Fibroblast of the aortic adventitia (primary cell): ENCODE measurements at regions not wholly inside any gene's neighbourhood (a gene's known extent, or its start where the extent isn't known, plus 50 kb on each side); places are given as distances from the start of the nearest gene placed in this dataset.

Source experiments
- DNase-seq: peaks from one replicate; pipeline ENCODE4 v3.0.0-alpha.2; 2010; ENCODE audit warnings: low read depth
- H3K4me3 ChIP-seq: 2 replicates; pipeline ENCODE4 v1.5.1; 2011; ENCODE audit warnings: low read depth, mild to moderate bottlenecking, control low read depth, low read length, moderate library complexity
- TF ChIP-seq, protein P1 (sequence below): IDR thresholded peaks from 2 replicates; pipeline ENCODE4 v1.5.1; 2011; ENCODE audit warnings: mild to moderate bottlenecking, low read length, control low read depth, inconsistent platforms; ENCODE audit not compliant: insufficient read depth

DNA sequence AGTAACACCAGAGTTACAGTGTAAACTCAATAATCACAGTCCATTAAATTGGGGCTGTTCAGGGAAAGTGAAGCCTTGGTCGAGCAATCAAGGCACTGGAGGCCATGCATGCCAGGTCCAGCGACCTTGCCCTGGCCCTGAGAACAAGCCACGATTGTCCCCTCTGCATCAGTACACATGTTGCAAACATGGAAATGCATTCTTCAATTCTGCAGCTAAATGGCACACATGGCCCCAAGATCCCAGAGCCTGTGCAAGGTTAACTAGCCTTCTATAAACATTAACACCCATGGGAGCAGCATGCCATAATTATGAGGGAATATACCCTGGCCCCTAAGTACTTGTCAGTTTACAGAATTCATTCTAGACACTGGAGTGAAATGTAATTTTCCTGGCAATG, 204.7 kb downstream of the HS3ST3B1 start:
- no peak overlapping the region for H3K4me3 ChIP-seq
- no peak for DNase-seq
- TF ChIP-seq, protein P1, sequence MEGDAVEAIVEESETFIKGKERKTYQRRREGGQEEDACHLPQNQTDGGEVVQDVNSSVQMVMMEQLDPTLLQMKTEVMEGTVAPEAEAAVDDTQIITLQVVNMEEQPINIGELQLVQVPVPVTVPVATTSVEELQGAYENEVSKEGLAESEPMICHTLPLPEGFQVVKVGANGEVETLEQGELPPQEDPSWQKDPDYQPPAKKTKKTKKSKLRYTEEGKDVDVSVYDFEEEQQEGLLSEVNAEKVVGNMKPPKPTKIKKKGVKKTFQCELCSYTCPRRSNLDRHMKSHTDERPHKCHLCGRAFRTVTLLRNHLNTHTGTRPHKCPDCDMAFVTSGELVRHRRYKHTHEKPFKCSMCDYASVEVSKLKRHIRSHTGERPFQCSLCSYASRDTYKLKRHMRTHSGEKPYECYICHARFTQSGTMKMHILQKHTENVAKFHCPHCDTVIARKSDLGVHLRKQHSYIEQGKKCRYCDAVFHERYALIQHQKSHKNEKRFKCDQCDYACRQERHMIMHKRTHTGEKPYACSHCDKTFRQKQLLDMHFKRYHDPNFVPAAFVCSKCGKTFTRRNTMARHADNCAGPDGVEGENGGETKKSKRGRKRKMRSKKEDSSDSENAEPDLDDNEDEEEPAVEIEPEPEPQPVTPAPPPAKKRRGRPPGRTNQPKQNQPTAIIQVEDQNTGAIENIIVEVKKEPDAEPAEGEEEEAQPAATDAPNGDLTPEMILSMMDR = no peak

DNA sequence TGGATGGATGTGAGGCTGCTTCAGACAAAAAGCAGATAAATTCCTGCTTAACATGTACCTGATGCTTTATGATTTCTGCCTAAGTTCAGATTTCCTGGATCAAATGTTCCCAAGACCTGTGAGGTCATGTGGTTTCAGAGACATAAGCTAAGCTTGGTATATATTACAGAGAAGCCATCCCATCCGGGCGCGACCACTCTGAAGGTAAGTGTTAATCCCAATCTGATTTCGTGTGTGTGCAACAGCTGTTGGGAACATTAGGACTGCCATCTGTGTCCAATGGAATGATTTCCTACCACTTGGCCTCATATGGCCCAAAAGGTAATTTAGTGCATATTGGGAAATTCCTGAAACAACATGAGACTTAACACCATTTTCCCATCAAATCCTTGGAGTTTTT, 199.1 kb downstream of the HS3ST3B1 start:
- TF ChIP-seq, protein P1 = no peak
- no peak for DNase-seq
- no peak overlapping the region for H3K4me3 ChIP-seq

DNA sequence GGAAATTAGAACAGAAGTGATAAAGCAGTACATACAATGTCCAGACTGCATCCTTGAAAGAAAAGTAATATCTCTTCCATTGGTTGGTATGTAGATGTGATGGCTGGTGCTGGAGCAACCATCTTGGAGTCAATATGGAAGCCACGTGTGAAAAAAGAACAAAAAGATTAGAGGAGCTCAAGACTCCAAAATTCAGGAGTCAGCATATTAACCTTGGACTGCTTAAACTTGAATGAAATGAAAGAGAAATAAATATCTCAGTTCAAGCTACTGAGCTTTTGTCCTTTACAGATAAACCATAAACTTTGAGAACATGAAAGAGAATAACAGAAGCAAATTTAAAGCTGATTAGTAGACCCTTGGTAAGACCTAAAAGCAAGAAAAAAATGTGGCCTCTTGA, 197.9 kb downstream of the HS3ST3B1 start:
- DNase-seq = no peak
- TF ChIP-seq, protein P1 = no peak

DNA sequence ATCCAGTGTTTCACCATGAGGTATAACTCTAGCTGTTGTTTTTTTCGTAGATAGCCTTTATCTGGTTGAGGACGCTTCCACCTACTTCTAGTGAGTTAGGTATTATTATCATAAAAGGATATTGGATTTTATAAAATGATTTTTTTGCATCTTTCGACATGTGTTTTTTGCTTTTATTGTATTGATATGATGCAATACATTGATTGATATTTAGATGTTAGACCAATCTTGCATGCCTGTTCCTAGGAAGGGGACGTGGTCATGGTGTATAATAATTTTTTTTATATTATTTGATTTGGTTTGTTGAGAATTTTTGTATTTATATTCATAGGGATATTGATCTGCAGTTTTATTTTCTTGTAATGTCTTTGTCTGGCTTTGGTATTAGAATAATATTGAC, 193.3 kb downstream of the HS3ST3B1 start:
- DNase-seq = no peak
- TF ChIP-seq, protein P1 = no peak
- no peak overlapping the region for H3K4me3 ChIP-seq

More for the DNA sequence above, 197.9 kb downstream of the HS3ST3B1 start:
- H3K4me3 ChIP-seq = no peak overlapping the region

DNA sequence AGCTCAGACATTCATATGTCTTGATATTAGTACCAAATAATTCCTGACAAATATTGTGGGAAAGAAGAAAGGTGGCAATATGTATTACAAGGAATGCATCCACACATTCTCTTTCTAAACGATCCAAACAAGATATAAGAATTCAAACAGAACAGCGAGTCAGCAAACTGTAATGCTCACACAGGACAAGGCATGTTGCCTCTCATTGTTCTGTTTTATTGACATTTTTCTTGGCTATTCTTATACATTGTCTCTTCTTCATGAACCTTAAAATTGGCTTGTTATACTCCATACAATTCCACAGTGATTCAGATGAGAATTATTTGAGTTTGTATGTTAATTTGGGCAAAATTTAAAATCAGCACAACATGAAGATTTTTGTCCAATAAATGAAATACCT, 189.1 kb downstream of the HS3ST3B1 start:
- DNase-seq = no peak
- H3K4me3 ChIP-seq = no peak overlapping the region
- TF ChIP-seq, protein P1 = no peak

DNA sequence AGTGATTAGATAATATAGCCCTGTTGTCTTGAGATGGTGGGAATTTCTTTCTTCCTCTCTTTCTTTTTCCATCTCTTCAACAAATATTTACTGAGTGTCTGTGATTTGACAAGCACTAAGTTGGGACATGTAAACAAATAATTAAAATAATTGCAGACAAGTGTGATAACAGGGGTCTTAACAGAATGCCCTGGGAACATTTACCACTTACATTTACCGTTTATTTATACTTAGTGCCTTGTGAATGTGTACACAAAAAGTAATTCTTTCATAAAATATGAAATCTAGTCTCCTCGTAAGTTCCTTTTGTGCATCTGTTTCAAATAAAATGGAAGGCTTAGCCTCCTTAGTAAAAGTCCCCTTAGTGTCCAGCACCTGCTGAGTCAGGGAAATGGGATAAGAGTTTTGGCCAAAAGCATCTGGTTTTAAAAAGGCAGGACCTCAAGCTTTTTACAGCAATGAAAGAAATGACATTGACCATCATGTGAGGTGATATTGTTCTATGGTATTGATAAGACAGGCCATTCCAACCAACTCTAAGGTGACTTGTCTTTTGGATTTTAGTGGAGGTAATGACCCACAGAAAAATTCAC, 188.2 kb downstream of the HS3ST3B1 start:
- H3K4me3 ChIP-seq = no peak overlapping the region
- DNase-seq = no peak
- TF ChIP-seq, protein P1 = no peak

DNA sequence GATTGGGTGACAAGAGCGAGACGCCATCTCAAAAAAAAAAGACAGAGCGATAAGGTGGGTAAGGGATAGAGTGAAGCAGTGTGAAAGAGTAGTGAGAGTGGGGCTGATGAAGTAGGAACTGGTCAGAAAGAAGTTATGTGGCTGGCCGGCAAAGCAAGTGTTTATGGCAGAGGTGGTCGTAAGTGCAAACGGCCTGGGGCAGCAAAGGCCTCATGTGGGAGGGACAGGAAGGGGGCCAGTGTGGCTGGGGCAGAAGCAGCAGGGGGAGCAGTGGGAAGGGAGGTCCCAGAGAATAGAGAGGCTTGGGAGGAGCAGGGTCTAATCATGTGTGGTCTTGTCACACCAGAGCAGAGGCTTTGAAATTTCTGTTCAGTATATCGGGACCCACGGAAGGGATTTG, 186.2 kb downstream of the HS3ST3B1 start:
- TF ChIP-seq, protein P1 = no peak
- DNase-seq = no peak
- no peak overlapping the region for H3K4me3 ChIP-seq
